ENCODE measurements at regions not wholly inside any gene's neighbourhood (a gene's known extent, or its start where the extent isn't known, plus 50 kb on each side); places are given as distances from the start of the nearest gene placed in this dataset.

DNA sequence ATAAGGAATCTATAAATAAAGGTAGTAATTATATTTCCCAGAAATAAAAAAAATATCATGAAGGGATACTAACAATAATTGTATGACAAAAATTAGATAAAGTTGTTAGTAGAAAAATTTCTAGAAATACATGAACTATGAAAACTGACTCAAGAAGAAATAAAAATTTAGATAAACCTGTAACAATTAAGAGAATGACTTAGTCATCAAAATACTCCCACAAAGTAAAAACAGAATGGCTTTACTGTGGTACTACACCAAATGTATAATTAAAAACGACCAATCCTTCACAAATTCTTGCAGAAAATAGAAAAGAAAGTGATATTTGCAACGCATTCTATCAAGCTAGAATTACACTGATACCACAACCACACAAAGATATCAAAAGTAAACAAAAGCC is 176.2 kb upstream of the ETV3 start:
- in situ Hi-C loops (cut with MboI; ENCODE audit: low sequenced_read_pairs) = no loop called here
- H3K9me3 ChIP-seq (ENCODE audit: control insufficient read depth, insufficient read depth, low read length) = no peaks in the 10 kb centered on the region
- WGBS, 2 experiments (ENCODE audit: extremely low coverage in 2 of 2, insufficient read length in 1 of 2) = no CpG with 5 or more reads among the region's 2 CpGs
- ChIA-PET POLR2A (ENCODE audit: unreplicated experiment) (no interaction called here), CTCF (no interaction called here)
- H3K14ac ChIP-seq (replicated peaks; ENCODE audit: low read depth, low read length) = no peak overlapping the region
- H3K4me1 ChIP-seq (ENCODE audit: control insufficient read depth, insufficient read depth, low read length) = no peaks in the 10 kb centered on the region
- DNase-seq = no peak
- no peak overlapping the region for H4K5ac ChIP-seq (ENCODE audit: low read depth, low read length)
- dilution Hi-C loops (cut with HindIII; ENCODE audit: low sequenced_read_pairs, unreplicated experiment) = no loop called here
- no peak overlapping the region for H3K56ac ChIP-seq (ENCODE audit: extremely low read depth, insufficient read depth, low read length)
- H3K79me1 ChIP-seq (ENCODE audit: low read depth in 1 of 2, low read length in 2 of 2) = no peaks in the 10 kb centered on the region
- no peaks in the 10 kb centered on the region for H4K20me1 ChIP-seq (ENCODE audit: insufficient read depth, low read length)
- H2AFZ ChIP-seq (replicated peaks; ENCODE audit: low read length, poor library complexity) = no peak overlapping the region
- H4K8ac ChIP-seq (ENCODE audit: low read depth in 2 of 2, low read length in 2 of 2) = no peak overlapping the region
- H2BK120ac ChIP-seq (ENCODE audit: low read depth, low read length) = no peak overlapping the region
- H2BK20ac ChIP-seq (ENCODE audit: low read depth, low read length) = no peak overlapping the region
- H3K4me3 ChIP-seq (ENCODE audit: insufficient read depth, low read depth, low read length) = no peak overlapping the region
- no peak overlapping the region for H3K18ac ChIP-seq (ENCODE audit: low read depth, low read length)
- no peaks in the 10 kb centered on the region for H3K36me3 ChIP-seq (ENCODE audit: control insufficient read depth, insufficient read depth, low read length)
- H2AK9ac ChIP-seq (replicated peaks; ENCODE audit: low read depth, low read length, poor library complexity) = no peak overlapping the region
- intact Hi-C loops (cut with micrococcal nuclease) = no loop called here
- TF ChIP-seq CEBPB (IDR thresholded peaks at IDR 0.05; ENCODE audit: low read depth, low read length) = no peak
- no peak for TF ChIP-seq CTCF (conservative IDR thresholded peaks at IDR 0.05; ENCODE audit: low read depth, low read length)
- TF ChIP-seq BHLHE40 (IDR thresholded peaks at IDR 0.05; ENCODE audit: low read depth, low read length) = no peak
- no peak for TF ChIP-seq USF2 (IDR thresholded peaks at IDR 0.05; ENCODE audit: low read depth, low read length)
- no peak for TF ChIP-seq CHD1 (IDR thresholded peaks at IDR 0.05; ENCODE audit: low read depth, low read length)
- TF ChIP-seq RFX5 (IDR thresholded peaks at IDR 0.05; ENCODE audit: low read depth, low read length) = no peak
- TF ChIP-seq FOS (IDR thresholded peaks at IDR 0.05; ENCODE audit: low read depth, low read length) = no peak
- TF ChIP-seq RAD21 (IDR thresholded peaks at IDR 0.05; ENCODE audit: low read length) = no peak
- TF ChIP-seq RCOR1 (IDR thresholded peaks at IDR 0.05; ENCODE audit: insufficient replicate concordance, low read length) = no peak
- no peak for TF ChIP-seq NFE2L2 (IDR thresholded peaks at IDR 0.05; ENCODE audit: low read depth, low read length)
- TF ChIP-seq, protein P1, sequence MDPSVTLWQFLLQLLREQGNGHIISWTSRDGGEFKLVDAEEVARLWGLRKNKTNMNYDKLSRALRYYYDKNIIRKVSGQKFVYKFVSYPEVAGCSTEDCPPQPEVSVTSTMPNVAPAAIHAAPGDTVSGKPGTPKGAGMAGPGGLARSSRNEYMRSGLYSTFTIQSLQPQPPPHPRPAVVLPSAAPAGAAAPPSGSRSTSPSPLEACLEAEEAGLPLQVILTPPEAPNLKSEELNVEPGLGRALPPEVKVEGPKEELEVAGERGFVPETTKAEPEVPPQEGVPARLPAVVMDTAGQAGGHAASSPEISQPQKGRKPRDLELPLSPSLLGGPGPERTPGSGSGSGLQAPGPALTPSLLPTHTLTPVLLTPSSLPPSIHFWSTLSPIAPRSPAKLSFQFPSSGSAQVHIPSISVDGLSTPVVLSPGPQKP (IDR thresholded peaks at IDR 0.05; ENCODE audit: borderline replicate concordance, low read depth, low read length) = no peak
- H3K4me2 ChIP-seq (ENCODE audit: low read depth, low read length) = no peak overlapping the region
- H3K4ac ChIP-seq (ENCODE audit: low read depth, low read length) = no peak overlapping the region
- H3K9me1 ChIP-seq (ENCODE audit: insufficient read depth, low read length) = no peaks in the 10 kb centered on the region
- no peak overlapping the region for H3K9ac ChIP-seq (ENCODE audit: low read depth, low read length)
- H3K27me3 ChIP-seq (ENCODE audit: control insufficient read depth, insufficient read depth, low read length) = no peaks in the 10 kb centered on the region
- H3K23ac ChIP-seq (ENCODE audit: low read depth, low read length) = no peak overlapping the region
- H4K91ac ChIP-seq (ENCODE audit: insufficient read depth, low read depth, low read length) = no peak overlapping the region
- H3K27ac ChIP-seq (ENCODE audit: insufficient read depth, low read length) = no peak overlapping the region
- BruUV-seq (replicated peaks) = no TSS peak
- H2AK5ac ChIP-seq (ENCODE audit: low read depth, low read length) = no peak overlapping the region
- H2BK15ac ChIP-seq (ENCODE audit: low read depth, low read length) = no peak overlapping the region
- ATAC-seq (ENCODE audit: low read depth) = no peak
- H2BK5ac ChIP-seq (ENCODE audit: low read depth, low read length, poor library complexity, severe bottlenecking) = no peak overlapping the region
